Rectal smooth muscle tissue (tissue), 1 donor: ENCODE measurements at regions not wholly inside any gene's neighbourhood (a gene's known extent, or its start where the extent isn't known, plus 50 kb on each side); places are given as distances from the start of the nearest gene placed in this dataset.

Experiments
- H3K27ac ChIP-seq: one replicate; pipeline ENCODE4 v1.7.0; 2013; ENCODE audit warnings: low read depth, low read length, inconsistent platforms
- H3K27me3 ChIP-seq: one replicate; pipeline ENCODE4 v1.7.0; 2013; ENCODE audit warnings: low read length; ENCODE audit not compliant: control insufficient read depth, insufficient read depth
- H3K36me3 ChIP-seq: one replicate; pipeline ENCODE4 v1.7.0; 2013; ENCODE audit warnings: low read length; ENCODE audit not compliant: control insufficient read depth, insufficient read depth
- H3K4me1 ChIP-seq: one replicate; pipeline ENCODE4 v1.7.0; 2013; ENCODE audit warnings: low read length; ENCODE audit not compliant: control insufficient read depth, insufficient read depth
- H3K4me3 ChIP-seq: one replicate; pipeline ENCODE4 v1.7.0; 2013; ENCODE audit warnings: low read length
- H3K9ac ChIP-seq: one replicate; pipeline ENCODE4 v1.7.0; 2013; ENCODE audit warnings: low read length

DNA sequence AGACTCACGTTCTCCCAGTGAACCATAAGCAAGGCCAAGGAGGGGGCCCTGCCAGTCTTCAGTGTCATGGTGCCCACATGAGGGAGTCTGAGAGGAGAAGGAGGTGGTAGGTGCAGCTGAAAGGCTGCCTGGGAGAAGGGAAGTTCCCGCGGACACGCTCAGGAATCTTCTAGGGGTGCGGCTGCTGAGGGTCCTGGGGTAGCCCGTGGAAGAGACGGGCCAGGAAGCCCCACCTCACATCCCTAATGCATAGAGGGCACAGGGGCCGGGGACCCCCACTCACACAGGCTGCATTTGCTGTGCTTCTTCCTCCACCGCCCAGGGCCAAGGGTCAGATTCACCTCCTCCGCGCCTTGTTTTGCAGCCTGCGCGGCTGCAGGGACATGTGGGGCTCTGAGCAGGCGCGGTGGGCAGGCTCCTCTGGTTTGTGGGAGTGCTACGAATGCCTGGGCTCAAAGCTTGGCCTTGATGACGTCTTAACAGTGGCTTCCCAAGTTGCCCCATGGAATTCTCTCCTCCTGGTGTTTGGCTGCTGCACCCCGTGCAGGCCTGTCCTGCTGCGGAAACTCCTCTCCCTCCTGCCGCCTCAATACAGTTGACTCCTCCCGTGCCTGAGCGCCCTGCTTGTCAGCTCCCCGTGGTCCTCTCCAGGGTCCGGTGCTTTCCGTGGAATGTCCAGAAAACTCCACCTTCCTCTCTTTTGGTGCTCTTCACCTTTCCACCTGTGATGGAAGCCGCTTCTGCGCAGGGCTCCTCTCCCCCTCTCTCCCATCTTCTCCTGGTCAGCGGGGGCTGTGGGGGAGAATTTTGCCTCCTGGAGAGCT lies 95.7 kb downstream of the VAPA start:
- Histone ChIP-seq H3K9ac (no peak overlapping the region), H3K4me1 (peaks cover 23% of the 10 kb centered on the region), H3K36me3 (no peaks in the 10 kb centered on the region), H3K4me3 (no peak overlapping the region), H3K27ac (peak overlapping the region; percentile 64), H3K27me3 (no peaks in the 10 kb centered on the region)

DNA sequence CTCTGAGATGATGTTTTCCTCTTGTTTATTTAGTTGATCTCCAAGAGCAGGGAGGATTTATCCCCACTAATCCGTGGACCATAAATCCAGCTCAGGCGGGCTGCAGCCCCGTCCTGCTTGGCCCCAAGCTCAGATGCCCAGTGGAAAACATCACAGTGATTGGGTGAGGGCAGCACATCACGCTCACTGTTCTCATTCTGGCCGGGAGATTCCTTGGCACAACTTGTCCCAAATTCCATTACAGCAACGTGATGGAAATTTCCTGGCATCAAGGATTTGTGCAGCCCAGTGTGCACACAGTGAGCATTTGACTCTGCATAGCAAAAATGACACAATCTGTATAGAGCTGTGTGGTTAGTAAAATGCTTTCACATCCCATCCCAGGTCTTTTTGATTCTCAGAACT lies 96.8 kb downstream of the VAPA start:
- no peaks in the 10 kb centered on the region for H3K27me3 ChIP-seq
- H3K9ac ChIP-seq, result no peak overlapping the region
- H3K4me3 ChIP-seq, result no peak overlapping the region
- H3K4me1 ChIP-seq, result peaks cover 23% of the 10 kb centered on the region
- H3K36me3 ChIP-seq, result no peaks in the 10 kb centered on the region
- H3K27ac ChIP-seq, result peak overlapping the region; percentile 75

DNA sequence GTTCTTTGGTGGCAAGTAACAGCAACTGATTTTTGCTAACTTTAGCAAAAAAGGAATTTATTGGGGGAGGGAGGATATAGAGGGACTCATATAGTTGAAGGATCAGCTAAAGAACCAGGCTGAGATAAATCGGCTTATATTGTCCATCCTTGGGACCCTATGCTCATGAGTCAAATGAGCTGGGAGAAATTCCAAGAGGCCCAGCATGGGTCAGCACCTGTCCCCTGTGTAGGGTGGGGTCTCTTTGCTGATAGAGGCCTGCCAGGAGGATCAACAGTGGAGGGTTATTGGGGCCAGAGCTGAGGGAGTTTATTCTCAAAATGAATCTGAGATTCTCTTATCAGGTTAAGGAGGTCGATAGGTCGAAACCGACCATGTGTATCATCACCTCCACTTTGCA lies 97.2 kb downstream of the VAPA start:
- H3K27ac ChIP-seq, result peak overlapping the region; percentile 75
- no peak overlapping the region for H3K9ac ChIP-seq
- no peaks in the 10 kb centered on the region for H3K27me3 ChIP-seq
- no peaks in the 10 kb centered on the region for H3K36me3 ChIP-seq
- H3K4me3 ChIP-seq, result no peak overlapping the region
- peaks cover 26% of the 10 kb centered on the region for H3K4me1 ChIP-seq

DNA sequence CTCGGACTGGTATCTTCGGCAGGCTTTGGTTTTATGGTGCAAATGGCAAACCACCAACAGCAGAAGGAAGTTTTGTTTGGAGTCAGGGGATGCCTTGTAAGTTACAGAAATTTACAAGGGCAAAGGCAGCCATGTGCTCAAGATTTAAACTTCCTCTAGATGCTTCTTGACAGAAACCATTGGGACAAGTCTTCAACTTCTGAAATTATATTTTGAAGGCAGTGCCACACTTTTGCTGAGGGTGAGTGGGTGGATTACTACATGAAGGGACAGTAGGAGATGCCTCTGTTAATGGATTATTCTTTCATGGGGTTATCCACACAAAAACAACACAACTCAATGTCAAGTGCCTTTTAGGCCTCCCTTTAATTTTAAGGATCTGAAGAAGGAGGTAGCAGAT lies 97.9 kb downstream of the VAPA start:
- no peaks in the 10 kb centered on the region for H3K36me3 ChIP-seq
- peaks cover 30% of the 10 kb centered on the region for H3K4me1 ChIP-seq
- no peaks in the 10 kb centered on the region for H3K27me3 ChIP-seq
- no peak overlapping the region for H3K9ac ChIP-seq
- peak overlapping the region; percentile 75 for H3K27ac ChIP-seq
- H3K4me3 ChIP-seq, result no peak overlapping the region

DNA sequence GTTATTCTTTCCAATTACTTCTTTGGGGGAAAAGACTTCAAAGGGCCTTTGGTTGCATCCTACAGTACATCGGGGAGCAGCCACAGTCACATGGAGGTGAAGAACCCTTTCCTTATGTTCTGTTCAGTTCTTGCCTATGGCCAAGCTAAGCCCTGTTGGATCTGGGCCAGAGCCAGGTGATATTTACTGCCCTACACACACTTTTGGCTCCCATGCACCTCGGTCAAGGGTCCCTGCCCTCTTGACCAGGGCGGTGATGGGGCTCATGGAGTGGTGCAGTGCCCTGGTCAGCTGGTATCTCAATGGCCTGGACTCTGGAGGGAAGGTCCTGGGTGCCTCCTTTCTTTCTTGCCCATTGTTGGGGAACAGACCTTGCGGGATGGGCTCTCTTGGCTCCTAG lies 98.7 kb downstream of the VAPA start:
- H3K27me3 ChIP-seq, result no peaks in the 10 kb centered on the region
- no peaks in the 10 kb centered on the region for H3K36me3 ChIP-seq
- peaks cover 32% of the 10 kb centered on the region for H3K4me1 ChIP-seq
- no peak overlapping the region for H3K9ac ChIP-seq
- no peak overlapping the region for H3K27ac ChIP-seq
- no peak overlapping the region for H3K4me3 ChIP-seq

DNA sequence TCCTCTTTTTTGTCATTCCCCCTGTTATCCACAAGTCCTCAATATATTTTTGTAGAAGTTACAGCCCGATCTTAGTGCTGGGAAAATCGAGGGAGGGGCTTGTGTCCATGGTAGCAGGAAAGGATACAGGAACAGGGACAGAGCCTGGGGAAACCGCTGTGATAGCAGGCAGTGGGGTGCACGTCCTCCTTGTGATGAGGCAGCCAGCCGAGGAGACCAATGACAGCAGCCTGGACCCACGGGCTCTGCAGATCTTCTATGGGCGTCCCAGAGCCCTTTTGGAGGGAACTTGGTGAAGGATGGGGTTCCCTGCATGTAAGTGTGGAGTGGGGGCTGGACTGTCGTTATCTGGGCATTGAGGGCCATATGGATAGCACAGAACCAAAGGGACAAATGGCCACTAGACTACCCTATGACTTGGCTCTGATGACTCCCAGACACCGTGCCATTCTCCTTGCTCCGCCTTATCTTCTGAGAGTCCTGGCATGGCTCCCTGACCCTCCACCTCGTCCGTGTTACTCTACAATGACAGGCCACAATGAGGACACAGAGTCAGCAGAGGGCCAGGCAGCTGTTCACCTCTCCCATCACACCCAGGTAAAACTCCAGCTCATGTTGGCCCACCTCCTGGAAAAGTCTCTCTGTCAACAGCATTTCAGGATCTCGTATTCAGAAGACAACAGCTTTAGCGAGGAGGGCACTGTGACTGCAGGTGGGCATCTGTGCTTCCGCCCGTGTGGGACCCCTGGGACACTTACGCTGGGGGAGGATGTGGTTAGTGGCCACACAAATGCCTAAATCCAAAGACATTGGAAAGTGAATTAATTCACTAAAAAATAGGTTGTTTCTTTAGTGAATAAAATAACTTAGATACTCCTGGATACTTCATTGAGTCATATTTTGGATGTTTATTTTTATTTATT lies 100.1 kb downstream of the VAPA start:
- Histone ChIP-seq H3K4me3 (no peak overlapping the region), H3K9ac (no peak overlapping the region), H3K27ac (no peak overlapping the region), H3K36me3 (no peaks in the 10 kb centered on the region), H3K4me1 (peaks cover 32% of the 10 kb centered on the region), H3K27me3 (no peaks in the 10 kb centered on the region)

DNA sequence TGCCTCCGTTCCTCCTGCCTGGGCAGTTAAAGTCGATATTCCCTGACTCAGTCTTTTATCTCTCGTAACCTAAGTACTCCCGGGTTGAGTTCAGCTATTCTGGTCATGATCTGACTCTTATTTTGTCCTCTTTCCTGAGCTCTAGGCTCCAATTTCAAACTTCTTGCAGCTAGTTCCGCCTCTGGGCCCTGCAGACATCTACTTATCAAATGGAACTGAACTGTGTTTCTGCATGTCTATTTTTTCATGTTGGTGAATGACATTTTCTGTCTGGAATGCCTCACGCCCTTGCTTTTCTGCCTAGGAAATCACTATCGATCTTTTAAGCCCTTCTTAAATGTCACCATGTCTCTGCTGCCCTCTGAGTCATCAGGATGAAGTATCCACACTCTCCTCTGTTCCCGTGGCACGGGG lies 101.5 kb downstream of the VAPA start:
- no peaks in the 10 kb centered on the region for H3K36me3 ChIP-seq
- H3K27ac ChIP-seq, result no peak overlapping the region
- peaks cover 24% of the 10 kb centered on the region for H3K4me1 ChIP-seq
- no peaks in the 10 kb centered on the region for H3K27me3 ChIP-seq
- no peak overlapping the region for H3K9ac ChIP-seq
- no peak overlapping the region for H3K4me3 ChIP-seq

DNA sequence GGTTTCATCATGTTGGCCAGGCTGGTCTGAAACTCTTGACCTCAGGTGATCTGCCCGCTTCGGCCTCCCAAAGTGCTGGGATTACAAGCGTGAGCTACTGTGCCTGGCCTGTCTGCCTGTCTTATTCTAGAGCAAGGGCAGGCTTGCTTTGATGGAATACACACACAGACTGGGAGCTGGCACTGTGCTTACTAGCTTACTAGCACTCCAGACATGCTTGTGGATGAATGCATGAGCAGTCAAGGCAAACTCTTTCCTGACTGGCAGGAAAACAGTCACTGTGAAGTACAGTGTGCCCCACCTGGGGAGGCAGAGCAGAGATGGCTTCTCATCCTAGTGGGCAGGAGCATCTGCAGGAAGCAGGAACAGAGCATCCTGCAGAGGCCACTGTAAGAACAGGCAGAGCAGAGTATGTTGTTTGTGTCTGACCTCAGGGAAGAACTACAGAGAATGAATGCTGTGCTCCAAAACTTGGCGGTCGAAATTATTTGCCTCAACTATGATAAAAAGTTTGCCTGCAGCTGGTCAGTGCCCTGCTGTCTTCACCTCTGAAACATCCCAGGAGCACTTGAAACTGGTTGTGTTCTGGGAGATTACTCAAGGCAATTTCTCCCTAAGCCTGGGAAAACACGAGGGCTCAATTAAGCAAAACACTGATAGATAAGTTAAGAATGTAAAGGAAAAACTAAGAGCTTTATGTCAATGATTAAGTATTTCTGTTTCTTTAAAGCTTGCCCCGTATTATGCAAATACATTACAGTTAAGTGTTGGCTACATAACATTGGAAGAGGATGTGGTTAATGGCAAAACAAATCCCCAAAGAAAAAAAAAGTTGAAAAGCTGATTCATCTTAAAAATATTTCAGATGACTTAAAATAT lies 102.4 kb downstream of the VAPA start:
- no peaks in the 10 kb centered on the region for H3K36me3 ChIP-seq
- peaks cover 16% of the 10 kb centered on the region for H3K4me1 ChIP-seq
- no peaks in the 10 kb centered on the region for H3K27me3 ChIP-seq
- H3K27ac ChIP-seq, result no peak overlapping the region
- peak overlapping the region; percentile 13 for H3K4me3 ChIP-seq
- H3K9ac ChIP-seq, result no peak overlapping the region

DNA sequence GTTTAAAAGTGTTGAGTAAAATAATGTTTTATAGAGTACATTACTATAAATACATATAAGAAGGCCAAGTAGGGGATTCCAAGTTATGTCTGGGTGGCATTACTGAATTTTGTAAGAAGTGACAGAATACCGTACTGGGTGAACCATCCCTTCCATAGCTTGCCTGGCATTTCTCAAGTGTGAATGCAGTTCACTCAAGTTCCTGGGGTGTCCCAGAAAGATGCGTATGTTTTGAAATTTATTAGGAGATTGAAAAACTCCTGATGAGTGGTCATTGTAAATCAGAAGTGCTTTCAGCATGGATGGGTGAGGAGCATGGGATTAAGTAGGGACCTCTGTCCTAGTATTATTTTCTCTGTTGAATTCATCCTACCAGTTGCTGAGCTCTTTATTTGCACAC lies 103.2 kb downstream of the VAPA start:
- Histone ChIP-seq H3K9ac (no peak overlapping the region), H3K4me1 (peaks cover 9% of the 10 kb centered on the region), H3K4me3 (no peak overlapping the region), H3K36me3 (no peaks in the 10 kb centered on the region), H3K27ac (no peak overlapping the region), H3K27me3 (no peaks in the 10 kb centered on the region)

DNA sequence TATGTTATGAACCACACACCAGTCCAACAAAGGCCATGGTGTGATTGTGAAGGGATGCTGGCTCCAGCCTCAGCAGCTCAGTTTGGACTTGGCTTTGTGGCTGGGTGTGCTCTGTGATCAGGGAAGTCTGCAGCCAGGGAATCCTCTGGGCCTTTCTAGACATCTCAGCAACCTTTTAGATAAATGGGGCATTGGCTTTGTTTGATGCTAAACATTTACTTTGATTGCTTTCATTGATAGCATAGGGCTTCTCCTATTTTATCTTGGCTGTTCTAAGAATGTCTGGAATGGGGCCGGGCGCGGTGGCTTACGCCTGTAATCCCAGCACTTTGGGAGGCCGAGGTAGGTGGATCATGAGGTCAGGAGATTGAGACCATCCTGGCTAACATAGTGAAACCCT lies 104.5 kb downstream of the VAPA start:
- H3K36me3 ChIP-seq, result no peaks in the 10 kb centered on the region
- H3K4me3 ChIP-seq, result no peak overlapping the region
- H3K27ac ChIP-seq, result no peak overlapping the region
- no peak overlapping the region for H3K9ac ChIP-seq
- H3K4me1 ChIP-seq, result peaks cover 9% of the 10 kb centered on the region
- no peaks in the 10 kb centered on the region for H3K27me3 ChIP-seq

DNA sequence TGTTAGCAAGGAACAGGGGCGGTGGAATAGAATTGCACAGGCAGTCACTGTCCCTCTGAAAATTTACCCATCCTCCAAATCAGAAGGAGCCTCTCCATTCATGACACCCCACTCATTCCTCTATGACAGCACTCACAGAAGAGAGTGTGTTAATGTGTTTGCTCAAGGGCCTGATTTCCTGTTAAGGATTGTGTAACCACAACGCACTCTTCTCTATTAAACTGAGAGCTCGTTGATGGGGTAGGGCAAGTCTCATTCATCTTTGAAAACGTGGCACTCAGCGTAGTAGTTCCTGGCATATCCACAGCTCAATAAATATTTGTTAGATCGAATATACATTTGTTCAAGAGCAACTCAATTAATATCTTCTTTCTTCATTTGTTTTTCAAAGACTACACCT lies 106.4 kb downstream of the VAPA start:
- Histone ChIP-seq H3K27ac (no peak overlapping the region), H3K27me3 (no peaks in the 10 kb centered on the region), H3K36me3 (no peaks in the 10 kb centered on the region), H3K9ac (no peak overlapping the region), H3K4me3 (no peak overlapping the region), H3K4me1 (peaks cover 9% of the 10 kb centered on the region)

DNA sequence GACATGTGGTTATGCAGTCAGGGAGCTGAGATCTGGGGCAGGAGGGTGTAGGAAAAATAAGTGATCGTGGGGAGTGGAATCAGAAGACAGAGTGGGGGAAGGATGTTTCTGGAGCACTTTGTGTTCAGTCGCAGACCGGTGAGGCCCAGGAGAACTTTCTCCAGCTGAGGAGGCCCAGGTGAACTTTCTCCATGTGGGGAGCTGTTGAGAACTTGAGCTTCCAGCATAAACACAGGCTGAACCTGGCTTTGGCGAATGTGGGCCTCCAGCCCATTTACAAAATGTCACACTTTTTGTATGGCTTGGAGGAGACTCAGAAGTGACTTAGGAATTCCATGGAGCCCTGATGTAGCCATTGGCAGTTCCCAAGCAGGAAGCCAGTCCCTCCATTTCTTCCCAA lies 108.5 kb downstream of the VAPA start:
- no peaks in the 10 kb centered on the region for H3K4me1 ChIP-seq
- no peak overlapping the region for H3K27ac ChIP-seq
- no peak overlapping the region for H3K9ac ChIP-seq
- no peaks in the 10 kb centered on the region for H3K27me3 ChIP-seq
- H3K36me3 ChIP-seq, result no peaks in the 10 kb centered on the region
- H3K4me3 ChIP-seq, result no peak overlapping the region
